ENCODE measurements at regions not wholly inside any gene's neighbourhood (a gene's known extent, or its start where the extent isn't known, plus 50 kb on each side); places are given as distances from the start of the nearest gene placed in this dataset.

- TF ChIP-seq CTCF (optimal IDR thresholded peaks at IDR 0.05 in 1 of 3, IDR thresholded peaks at IDR 0.05 in 1 of 3, conservative IDR thresholded peaks at IDR 0.05 in 1 of 3; ENCODE audit: extremely low read depth in 1 of 3, insufficient read depth in 2 of 3, low read length in 3 of 3) (no peak), EZH2 (IDR thresholded peaks at IDR 0.05; ENCODE audit: low read length) (no peak)
Measured at GRCh38 chr5:117743337-117743736, 1168.7 kb upstream of the SEMA6A start.

All from keratinocyte (primary cell).